ENCODE measurements at regions not wholly inside any gene's neighbourhood (a gene's known extent, or its start where the extent isn't known, plus 50 kb on each side); places are given as distances from the start of the nearest gene placed in this dataset.

GRCh38 chr17:33416131-33416530 is 123.0 kb upstream of the ASIC2 start:
- TF ChIP-seq RAD21 (IDR thresholded peaks at IDR 0.05; ENCODE audit: insufficient read depth, low read depth, low read length) (no peak), GABPA (IDR thresholded peaks at IDR 0.05; ENCODE audit: low read depth) (no peak), POLR2A (IDR thresholded peaks at IDR 0.05; ENCODE audit: low read depth, low read length) (no peak), REST (IDR thresholded peaks at IDR 0.05; ENCODE audit: low read depth, low read length) (no peak), RFX5 (IDR thresholded peaks at IDR 0.05; ENCODE audit: low read depth, low read length) (no peak), NFXL1 (IDR thresholded peaks at IDR 0.05; ENCODE audit: borderline replicate concordance) (no peak), ZNF274 (IDR thresholded peaks at IDR 0.05; ENCODE audit: insufficient read depth, insufficient read length) (no peak), SREBF2 (IDR thresholded peaks at IDR 0.05; ENCODE audit: low read length) (no peak), SPI1 (IDR thresholded peaks at IDR 0.05; ENCODE audit: borderline replicate concordance, insufficient read depth, low read depth, low read length) (peak; percentile 72; the same call in 1 of the 2 replicates)
- TF ChIP-seq, protein P1, sequence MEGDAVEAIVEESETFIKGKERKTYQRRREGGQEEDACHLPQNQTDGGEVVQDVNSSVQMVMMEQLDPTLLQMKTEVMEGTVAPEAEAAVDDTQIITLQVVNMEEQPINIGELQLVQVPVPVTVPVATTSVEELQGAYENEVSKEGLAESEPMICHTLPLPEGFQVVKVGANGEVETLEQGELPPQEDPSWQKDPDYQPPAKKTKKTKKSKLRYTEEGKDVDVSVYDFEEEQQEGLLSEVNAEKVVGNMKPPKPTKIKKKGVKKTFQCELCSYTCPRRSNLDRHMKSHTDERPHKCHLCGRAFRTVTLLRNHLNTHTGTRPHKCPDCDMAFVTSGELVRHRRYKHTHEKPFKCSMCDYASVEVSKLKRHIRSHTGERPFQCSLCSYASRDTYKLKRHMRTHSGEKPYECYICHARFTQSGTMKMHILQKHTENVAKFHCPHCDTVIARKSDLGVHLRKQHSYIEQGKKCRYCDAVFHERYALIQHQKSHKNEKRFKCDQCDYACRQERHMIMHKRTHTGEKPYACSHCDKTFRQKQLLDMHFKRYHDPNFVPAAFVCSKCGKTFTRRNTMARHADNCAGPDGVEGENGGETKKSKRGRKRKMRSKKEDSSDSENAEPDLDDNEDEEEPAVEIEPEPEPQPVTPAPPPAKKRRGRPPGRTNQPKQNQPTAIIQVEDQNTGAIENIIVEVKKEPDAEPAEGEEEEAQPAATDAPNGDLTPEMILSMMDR (IDR thresholded peaks at IDR 0.05 in 2 of 3, conservative IDR thresholded peaks at IDR 0.05 in 1 of 3; ENCODE audit: control insufficient read depth in 2 of 3, extremely low read depth in 1 of 3, insufficient read depth in 1 of 3, low read depth in 3 of 3, low read length in 3 of 3) = no peak
- TF ChIP-seq, protein P2, sequence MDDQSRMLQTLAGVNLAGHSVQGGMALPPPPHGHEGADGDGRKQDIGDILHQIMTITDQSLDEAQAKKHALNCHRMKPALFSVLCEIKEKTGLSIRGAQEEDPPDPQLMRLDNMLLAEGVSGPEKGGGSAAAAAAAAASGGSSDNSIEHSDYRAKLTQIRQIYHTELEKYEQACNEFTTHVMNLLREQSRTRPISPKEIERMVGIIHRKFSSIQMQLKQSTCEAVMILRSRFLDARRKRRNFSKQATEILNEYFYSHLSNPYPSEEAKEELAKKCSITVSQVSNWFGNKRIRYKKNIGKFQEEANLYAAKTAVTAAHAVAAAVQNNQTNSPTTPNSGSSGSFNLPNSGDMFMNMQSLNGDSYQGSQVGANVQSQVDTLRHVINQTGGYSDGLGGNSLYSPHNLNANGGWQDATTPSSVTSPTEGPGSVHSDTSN (IDR thresholded peaks at IDR 0.05; ENCODE audit: insufficient replicate concordance, low read depth, low read length) = no peak

All from GM12878 (cell line).